ENCODE measurements at regions not wholly inside any gene's neighbourhood (a gene's known extent, or its start where the extent isn't known, plus 50 kb on each side); places are given as distances from the start of the nearest gene placed in this dataset.
A peak's percentile ranks its signal among the peaks of the same experiment; 100 is the strongest.
"Not testable (repeated sequence)": the region's sequence is repeated elsewhere in the genome, so short reads cannot be mapped to it uniquely, and the experiment has no call there.

- DNase-seq: no peak
Observed at GRCh38 chr5:68994645-68995044, 99.2 kb upstream of the SLC30A5 start.

DNA sequence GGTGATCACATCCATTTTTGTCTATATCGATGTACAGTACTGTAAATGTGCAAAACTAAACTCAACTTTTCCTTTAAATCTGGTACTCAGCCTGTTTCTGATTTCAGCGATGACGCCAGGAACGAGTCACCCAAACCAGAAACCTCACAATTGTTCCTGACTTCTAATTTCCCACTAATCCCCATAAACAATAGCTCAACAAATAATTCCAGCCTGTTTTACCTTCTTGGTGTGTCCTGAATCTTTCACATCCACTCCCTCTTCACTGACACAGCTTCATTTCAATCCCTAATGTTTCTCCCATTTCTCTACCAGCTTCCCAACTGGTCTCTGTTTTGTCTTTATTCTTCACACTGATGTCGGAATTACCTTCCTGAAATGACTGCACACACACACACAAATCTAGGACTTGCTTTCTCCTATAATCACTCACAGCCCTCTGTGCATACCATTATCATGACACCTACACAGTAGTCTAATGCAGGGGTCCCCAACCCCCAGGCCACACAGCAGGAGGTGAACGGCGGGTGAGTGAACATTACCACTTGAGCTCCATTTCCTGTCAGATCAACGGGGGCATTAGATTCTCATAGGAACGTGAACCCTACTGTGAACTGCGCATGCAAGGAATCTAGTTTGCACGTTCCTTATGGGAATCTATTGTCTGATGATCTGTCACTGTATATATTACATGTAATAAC is 97.8 kb upstream of the SLC30A5 start:
- DNase-seq: no peak

- no peak for DNase-seq
Observed at GRCh38 chr5:68999181-68999580, 94.6 kb upstream of the SLC30A5 start.

- DNase-seq: no peak
Observed at GRCh38 chr5:69000216-69000919, 93.4 kb upstream of the SLC30A5 start.

DNA sequence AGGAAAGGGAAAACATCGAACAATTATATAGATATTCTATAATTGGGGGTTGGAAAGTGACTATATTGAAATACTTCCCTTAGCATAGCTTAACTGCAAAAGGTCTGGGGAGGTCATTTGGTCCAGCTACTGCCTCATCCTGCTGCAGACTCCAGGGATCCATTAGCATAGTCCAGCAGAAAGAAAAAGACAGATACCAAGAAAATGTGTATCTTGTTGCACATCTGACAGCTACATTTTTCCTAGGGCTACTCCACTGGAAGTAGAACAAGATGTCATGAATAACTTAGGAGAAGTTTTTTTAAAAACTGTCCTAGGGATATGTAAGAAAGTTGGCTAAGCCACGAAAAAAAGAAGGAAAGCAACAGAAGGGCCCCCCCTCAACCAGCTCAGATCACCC is 92.9 kb upstream of the SLC30A5 start:
- DNase-seq: no peak

DNA sequence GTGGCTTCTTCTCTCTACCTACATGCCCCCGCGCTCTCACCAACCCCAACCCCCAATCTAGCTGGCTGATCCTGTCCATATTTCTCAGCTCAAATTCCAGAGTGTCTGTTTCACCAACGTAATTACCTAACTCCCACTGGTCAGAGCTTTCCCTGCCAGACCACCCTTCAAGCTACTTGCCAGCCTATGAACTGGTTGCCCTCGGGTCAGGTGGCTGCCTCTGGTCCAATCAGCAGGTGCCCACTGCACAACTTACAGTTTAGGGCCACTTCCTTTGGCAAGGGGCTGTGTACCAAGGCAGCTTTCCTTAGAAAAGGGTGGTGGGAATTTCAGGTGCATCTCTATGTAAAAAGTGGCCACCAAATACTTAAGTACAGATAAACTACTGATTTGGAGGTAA is 92.2 kb upstream of the SLC30A5 start:
- DNase-seq: no peak

GRCh38 chr5:69004127-69004526 is 89.7 kb upstream of the SLC30A5 start:
- DNase-seq: no peak

GRCh38 chr5:69004676-69005075 is 89.1 kb upstream of the SLC30A5 start:
- no peak for DNase-seq

- DNase-seq: no peak
Observed at GRCh38 chr5:69006030-69006429, 87.8 kb upstream of the SLC30A5 start.

DNA sequence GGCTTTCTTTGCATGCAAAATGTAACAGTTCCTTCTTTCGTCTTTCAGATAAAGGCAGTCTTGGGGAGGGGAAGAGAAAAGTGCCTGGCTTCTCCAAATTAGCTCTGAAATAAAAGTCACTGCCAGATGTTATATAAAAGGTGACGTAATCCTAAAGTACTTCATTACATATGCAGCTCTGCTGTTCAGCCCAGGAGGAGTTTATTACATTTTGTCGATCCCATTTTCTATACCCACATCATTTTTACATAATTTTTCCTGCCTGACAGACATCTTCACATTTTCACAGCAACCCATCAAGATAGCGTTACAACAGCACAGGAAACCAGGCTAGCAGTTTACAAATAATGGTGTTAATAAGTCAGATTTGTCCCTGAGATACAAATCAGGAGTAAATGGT is 86.7 kb upstream of the SLC30A5 start:
- no peak for DNase-seq

DNA sequence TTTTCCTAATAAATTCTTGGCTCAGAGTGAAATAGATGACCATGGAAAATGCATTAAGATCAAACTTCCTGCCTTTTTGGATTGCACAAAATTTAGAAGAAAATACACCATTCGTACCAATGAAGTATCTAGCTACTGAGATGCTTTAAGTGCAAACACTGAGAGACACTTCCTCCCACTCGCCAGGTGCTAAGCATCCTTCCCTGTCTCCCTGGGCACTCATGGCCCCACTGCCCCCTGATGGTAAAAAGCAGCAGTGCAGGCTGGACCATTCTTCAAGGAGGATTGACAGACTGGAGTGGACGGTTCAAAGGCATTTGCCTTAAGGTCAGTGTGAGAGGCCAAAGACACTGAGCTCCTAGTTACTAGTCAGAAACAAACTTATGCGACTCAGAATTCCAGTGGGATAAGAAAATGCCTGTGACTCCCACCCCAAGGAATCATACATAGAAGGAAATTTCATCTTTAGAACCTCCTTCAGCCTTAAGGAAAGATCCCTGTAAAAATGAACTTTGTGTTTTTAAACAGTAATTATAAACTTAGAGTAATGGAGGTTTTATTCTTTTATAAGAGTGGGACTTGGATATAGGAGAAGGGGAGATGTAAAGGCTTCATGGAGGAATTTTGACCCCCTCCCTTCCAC is 86.0 kb upstream of the SLC30A5 start:
- peak; percentile 40 for DNase-seq

DNA sequence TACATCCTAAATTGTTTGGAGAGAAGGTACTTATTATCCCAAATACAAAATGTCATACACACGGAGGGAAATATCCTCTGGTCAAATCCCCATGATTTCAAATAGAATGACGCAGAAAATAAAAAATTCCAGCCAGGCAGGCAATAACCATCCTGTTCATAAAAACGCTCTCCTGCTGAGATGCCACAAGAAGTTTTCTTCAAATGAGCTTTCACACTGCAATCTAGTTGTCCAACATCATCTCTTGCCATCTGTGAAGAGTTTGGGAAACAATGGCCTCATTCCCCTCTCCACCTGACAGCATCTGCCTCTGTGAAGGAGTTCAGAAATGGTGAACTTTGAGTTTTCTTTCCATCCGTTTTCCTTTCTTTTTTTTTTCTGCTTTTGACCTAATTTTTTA is 83.3 kb upstream of the SLC30A5 start:
- no peak for DNase-seq

GRCh38 chr5:69011910-69012309 is 81.9 kb upstream of the SLC30A5 start:
- DNase-seq: no peak

- no peak for DNase-seq
Observed at GRCh38 chr5:69013481-69013880, 80.3 kb upstream of the SLC30A5 start.

DNA sequence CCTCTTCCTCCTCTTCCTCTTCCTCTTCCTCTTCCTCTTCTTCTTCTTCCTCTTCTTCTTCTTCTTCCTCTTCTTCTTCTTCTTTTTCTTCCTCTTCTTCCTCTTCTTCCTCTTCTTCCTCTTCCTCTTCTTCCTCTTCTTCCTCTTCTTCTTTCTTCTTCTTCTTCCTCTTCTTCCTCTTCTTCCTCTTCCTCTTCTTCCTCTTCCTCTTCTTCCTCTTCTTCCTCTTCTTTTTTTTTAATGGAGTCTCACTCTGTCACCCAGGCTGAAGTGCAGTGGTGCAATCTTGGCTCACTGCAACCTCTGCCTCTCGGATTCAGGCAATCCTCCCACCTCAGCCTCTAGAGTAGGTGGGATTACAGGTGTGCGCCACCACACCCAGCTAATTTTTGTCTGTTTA is 79.8 kb upstream of the SLC30A5 start:
- DNase-seq: not testable (repeated sequence)

DNA sequence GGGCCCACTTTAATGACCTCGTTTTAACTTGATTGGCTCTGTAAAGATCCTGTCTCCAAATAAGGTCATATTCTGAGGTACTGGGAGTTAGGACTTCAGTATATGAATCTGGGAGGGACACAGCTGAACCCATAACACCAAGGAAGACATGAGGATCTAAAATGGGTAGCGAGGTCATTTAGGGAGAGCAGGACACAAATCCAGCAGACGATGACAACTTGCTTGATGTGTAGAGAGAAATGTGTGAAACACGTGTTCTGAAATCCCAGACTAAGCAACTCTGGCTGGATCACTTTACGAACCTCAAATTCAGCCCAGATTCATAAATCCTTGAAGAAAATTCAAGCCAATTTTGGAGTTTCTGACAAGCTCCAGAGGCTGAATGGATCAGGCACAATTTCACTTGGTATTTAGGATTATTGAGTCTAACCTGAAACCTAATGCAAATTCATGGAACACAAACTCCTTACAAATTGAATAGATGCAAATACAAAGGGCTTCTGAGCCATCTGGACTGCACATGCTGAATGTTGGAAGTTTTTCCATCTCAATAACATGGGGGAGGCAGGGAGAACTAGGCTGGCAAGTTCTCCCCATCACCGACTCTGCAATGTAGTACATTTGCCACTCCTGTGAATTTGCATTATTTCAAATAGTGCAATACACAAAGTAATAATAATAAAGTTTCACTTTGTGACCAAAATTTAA is 74.0 kb upstream of the SLC30A5 start:
- no peak for DNase-seq

GRCh38 chr5:69024241-69024651 is 69.6 kb upstream of the SLC30A5 start:
- no peak for DNase-seq

DNA sequence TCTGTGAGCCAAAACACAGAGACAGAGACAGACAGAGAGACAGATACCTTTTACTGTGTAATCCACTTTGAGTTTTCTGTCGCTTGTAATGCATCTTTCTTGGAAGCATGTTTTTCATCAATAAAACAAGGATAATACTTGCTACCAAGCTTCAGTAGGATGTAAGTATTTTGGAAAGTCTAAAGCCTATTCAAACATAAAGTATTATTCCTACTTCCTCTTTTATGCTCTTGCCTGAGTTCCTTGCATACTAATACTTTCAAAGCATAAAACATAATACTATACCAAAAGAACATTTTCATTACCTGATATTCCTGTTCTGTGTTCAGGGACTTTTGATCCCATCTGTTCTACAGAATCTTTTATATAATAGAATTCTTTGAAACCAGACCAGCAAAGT is 64.5 kb upstream of the SLC30A5 start:
- DNase-seq: no peak

- DNase-seq: no peak
Observed at GRCh38 chr5:69030358-69031062, 63.3 kb upstream of the SLC30A5 start.

DNA sequence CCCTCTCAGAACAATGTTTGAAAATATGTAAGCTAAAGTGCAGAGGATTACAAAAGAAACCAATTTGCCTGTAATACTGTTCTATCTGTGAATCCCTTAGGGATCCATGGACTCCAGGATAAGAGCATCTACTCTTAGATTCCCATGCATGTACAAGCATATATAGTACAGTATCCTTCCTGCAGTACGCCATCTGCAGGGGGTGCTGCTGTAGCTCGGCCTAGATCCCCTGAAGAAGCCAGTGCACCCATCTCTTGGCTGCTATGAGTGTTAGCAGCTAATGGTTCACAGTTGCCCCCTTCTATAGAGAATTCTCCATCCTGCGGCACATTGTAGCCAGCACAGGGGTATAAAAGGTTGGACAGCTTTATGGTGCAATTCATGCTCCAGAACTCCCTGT is 61.8 kb upstream of the SLC30A5 start:
- no peak for DNase-seq

- DNase-seq: no peak
Observed at GRCh38 chr5:69033690-69034089, 60.1 kb upstream of the SLC30A5 start.

DNA sequence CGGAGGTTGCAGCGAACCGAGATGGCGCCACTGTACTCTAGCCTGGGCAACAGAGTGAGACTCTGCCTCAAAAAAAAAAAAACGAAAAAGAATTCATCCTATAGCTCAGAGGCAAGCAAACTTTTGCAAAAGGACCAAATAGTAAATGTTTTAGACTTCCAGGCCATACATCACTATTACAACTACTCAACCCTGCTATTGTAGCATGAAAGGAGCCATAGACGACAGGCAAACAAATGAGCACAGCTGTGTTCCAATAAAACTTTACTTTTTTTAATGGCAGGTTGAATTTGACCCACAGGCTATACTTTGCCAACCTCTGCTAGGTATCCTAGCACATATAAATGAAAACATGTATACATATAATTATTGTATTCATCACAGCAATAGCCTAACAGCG is 58.9 kb upstream of the SLC30A5 start:
- no peak for DNase-seq

DNA sequence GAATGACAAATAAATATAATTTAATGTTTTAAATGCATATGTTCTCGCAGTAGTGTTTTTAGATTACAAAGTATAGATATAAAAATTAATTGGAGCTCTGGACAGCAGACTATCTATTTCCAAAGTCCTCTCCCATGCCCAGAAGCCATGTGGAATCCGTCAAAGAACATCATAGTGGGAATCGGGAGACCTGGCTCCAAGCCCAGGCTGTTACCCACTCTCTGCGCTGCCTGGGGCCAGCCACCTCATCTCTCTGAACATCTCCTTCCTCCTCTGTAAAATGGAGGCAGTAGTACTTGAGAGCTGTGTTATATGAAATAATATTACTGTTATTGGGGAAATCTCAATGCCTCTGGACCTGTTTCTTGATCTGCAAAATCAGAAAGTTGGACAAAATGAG is 58.1 kb upstream of the SLC30A5 start:
- DNase-seq: no peak
